Smooth muscle cell (in vitro differentiated cells): ENCODE measurements at regions not wholly inside any gene's neighbourhood (a gene's known extent, or its start where the extent isn't known, plus 50 kb on each side); places are given as distances from the start of the nearest gene placed in this dataset.

Experiments used
- DNase-seq: peaks from one replicate; lab custom pipeline; 2025; ENCODE audit not compliant: unreplicated experiment; lab: John Stamatoyannopoulos, UW
- H2AFZ ChIP-seq: fragments of 200-600 bp; sonication (generic); 2 replicates; pipeline ENCODE4 v1.6.0; 2016; ENCODE audit warnings: antibody characterized with exemption, low read depth, mild to moderate bottlenecking
- H3F3A ChIP-seq: fragments of 200-600 bp; sonication (generic); 2 replicates; pipeline ENCODE4 v1.6.0; 2017; ENCODE audit warnings: antibody characterized with exemption, low read depth
- H3K27ac ChIP-seq: fragments of 200-600 bp; sonication (generic); 2 replicates; pipeline ENCODE4 v1.5.1; 2016; ENCODE audit warnings: low read depth, mild to moderate bottlenecking
- H3K27me3 ChIP-seq: fragments of 200-600 bp; sonication (generic); 2 replicates; pipeline ENCODE4 v1.6.1; 2016; ENCODE audit warnings: low read depth, mild to moderate bottlenecking
- H3K36me3 ChIP-seq: fragments of 200-600 bp; sonication (generic); 2 replicates; pipeline ENCODE4 v1.5.1; 2016; ENCODE audit warnings: low read depth
- H3K4me1 ChIP-seq: fragments of 200-600 bp; sonication (generic); 2 replicates; pipeline ENCODE4 v1.5.1; 2016; ENCODE audit warnings: low read depth
- H3K4me2 ChIP-seq: fragments of 200-600 bp; sonication (generic); 2 replicates; pipeline ENCODE4 v1.6.0; 2016; ENCODE audit warnings: mild to moderate bottlenecking
- H3K4me3 ChIP-seq: fragments of 200-600 bp; sonication (generic); 2 replicates; pipeline ENCODE4 v1.5.1; 2016; ENCODE audit warnings: mild to moderate bottlenecking
- H3K79me2 ChIP-seq: fragments of 200-600 bp; sonication (generic); 2 replicates; pipeline ENCODE4 v1.6.0; 2016; ENCODE audit warnings: low read depth, mild to moderate bottlenecking
- H3K9ac ChIP-seq: fragments of 200-600 bp; sonication (generic); 2 replicates; pipeline ENCODE4 v1.6.0; 2016; ENCODE audit warnings: low read depth
- H3K9me3 ChIP-seq: fragments of 200-600 bp; sonication (generic); replicated peaks from 2 replicates; pipeline ENCODE4 v1.5.1; 2016; ENCODE audit warnings: low read depth
- H4K20me1 ChIP-seq: fragments of 200-600 bp; sonication (generic); 2 replicates; pipeline ENCODE4 v1.6.0; 2016; ENCODE audit warnings: low read depth
- WGBS: methylation state at CpG from one replicate; pipeline ENCODE4 v1.1.7; 2016; ENCODE audit warnings: low lambda C conversion rate; 5-methylcytosine and 5-hydroxymethylcytosine counted together
- TF ChIP-seq, protein P1 (sequence below): fragments of 200-600 bp; sonication (generic); IDR thresholded peaks from 2 replicates; pipeline ENCODE4 v1.5.1; 2017; ENCODE audit warnings: borderline replicate concordance, mild to moderate bottlenecking, antibody characterized with exemption; ENCODE audit not compliant: insufficient read depth, poor library complexity, severe bottlenecking

- H3K36me3 ChIP-seq = no peaks in the 10 kb centered on the region
- H3K4me3 ChIP-seq = no peak overlapping the region
- H3K27me3 ChIP-seq = no peaks in the 10 kb centered on the region
- H3F3A ChIP-seq = no peaks in the 10 kb centered on the region
- H3K4me2 ChIP-seq = no peak overlapping the region
- no peak for DNase-seq
- no peak overlapping the region for H3K9ac ChIP-seq
- TF ChIP-seq, protein P1, sequence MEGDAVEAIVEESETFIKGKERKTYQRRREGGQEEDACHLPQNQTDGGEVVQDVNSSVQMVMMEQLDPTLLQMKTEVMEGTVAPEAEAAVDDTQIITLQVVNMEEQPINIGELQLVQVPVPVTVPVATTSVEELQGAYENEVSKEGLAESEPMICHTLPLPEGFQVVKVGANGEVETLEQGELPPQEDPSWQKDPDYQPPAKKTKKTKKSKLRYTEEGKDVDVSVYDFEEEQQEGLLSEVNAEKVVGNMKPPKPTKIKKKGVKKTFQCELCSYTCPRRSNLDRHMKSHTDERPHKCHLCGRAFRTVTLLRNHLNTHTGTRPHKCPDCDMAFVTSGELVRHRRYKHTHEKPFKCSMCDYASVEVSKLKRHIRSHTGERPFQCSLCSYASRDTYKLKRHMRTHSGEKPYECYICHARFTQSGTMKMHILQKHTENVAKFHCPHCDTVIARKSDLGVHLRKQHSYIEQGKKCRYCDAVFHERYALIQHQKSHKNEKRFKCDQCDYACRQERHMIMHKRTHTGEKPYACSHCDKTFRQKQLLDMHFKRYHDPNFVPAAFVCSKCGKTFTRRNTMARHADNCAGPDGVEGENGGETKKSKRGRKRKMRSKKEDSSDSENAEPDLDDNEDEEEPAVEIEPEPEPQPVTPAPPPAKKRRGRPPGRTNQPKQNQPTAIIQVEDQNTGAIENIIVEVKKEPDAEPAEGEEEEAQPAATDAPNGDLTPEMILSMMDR = no peak
- H3K27ac ChIP-seq = no peak overlapping the region
- H3K79me2 ChIP-seq = no peaks in the 10 kb centered on the region
- no peaks in the 10 kb centered on the region for H3K9me3 ChIP-seq
- 93% methylated on average over 5 of the region's 5 CpGs for WGBS
- H4K20me1 ChIP-seq = no peaks in the 10 kb centered on the region
- H2AFZ ChIP-seq = no peak overlapping the region
- no peaks in the 10 kb centered on the region for H3K4me1 ChIP-seq
Observed at GRCh38 chr12:33672836-33673577, 233.4 kb upstream of the SYT10 start.

DNA sequence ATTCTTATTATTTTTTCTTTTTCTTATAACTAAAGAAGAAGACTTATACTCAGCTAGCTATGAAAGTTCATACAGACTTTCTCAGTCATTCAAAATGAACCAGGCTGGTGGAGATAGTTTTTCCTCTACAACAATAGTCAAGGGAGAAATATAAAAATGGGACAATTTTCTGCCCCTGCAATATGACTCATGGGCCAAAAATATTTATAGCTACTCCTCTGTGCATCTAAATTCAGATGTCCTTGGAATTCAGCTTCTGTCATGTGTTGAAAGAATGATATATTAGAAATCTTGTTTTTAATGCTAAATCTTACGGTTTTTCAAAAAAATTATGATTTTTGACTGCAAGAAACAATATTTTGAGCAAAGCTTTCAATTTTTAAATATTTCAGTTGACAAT is 237.2 kb upstream of the SYT10 start:
- H2AFZ ChIP-seq = no peak overlapping the region
- TF ChIP-seq, protein P1 = no peak
- H3K4me1 ChIP-seq = no peaks in the 10 kb centered on the region
- H3K4me2 ChIP-seq = no peak overlapping the region
- H3F3A ChIP-seq = no peaks in the 10 kb centered on the region
- no peaks in the 10 kb centered on the region for H3K27me3 ChIP-seq
- no peak overlapping the region for H3K27ac ChIP-seq
- H3K4me3 ChIP-seq = no peak overlapping the region
- H3K9me3 ChIP-seq = no peaks in the 10 kb centered on the region
- no peak for DNase-seq
- WGBS = 90% methylated on average over 1 of the region's 1 CpG
- H4K20me1 ChIP-seq = no peaks in the 10 kb centered on the region
- no peaks in the 10 kb centered on the region for H3K79me2 ChIP-seq
- H3K36me3 ChIP-seq = no peaks in the 10 kb centered on the region
- H3K9ac ChIP-seq = no peak overlapping the region

- Histone ChIP-seq H3F3A (no peaks in the 10 kb centered on the region), H3K9me3 (no peaks in the 10 kb centered on the region), H3K36me3 (no peaks in the 10 kb centered on the region), H3K9ac (no peak overlapping the region), H4K20me1 (no peaks in the 10 kb centered on the region), H3K4me3 (no peak overlapping the region), H3K79me2 (no peaks in the 10 kb centered on the region), H3K4me1 (no peaks in the 10 kb centered on the region), H2AFZ (no peak overlapping the region), H3K4me2 (no peak overlapping the region), H3K27ac (no peak overlapping the region), H3K27me3 (no peaks in the 10 kb centered on the region)
- TF ChIP-seq, protein P1 = no peak
- no peak for DNase-seq
- 96% methylated on average over 8 of the region's 8 CpGs for WGBS
Observed at GRCh38 chr12:33678221-33678964, 238.8 kb upstream of the SYT10 start.

DNA sequence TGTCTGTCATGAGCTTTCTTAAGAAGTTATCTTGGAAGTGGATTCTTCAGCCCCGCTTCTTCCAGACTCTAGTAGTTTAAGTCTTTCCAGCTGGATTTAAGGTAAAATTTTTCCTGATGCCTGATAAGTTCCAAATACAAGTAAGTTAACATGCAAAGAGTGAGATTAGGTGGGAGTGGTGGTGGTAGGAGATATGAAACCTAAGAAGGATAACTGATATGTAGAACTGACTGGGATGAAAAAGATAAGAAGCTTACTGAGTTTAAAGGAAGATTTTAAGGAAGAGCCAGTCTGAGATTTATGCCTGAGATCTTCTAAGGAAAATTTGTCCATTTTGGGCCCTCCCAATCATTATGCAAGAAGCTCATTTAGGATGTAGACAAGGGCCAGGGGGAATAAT is 250.9 kb upstream of the SYT10 start:
- Histone ChIP-seq H3K4me3 (no peak overlapping the region), H3F3A (no peaks in the 10 kb centered on the region), H3K27ac (no peak overlapping the region), H3K9ac (no peak overlapping the region), H4K20me1 (no peaks in the 10 kb centered on the region), H3K4me1 (no peaks in the 10 kb centered on the region), H3K9me3 (no peaks in the 10 kb centered on the region), H3K27me3 (no peaks in the 10 kb centered on the region), H3K4me2 (no peak overlapping the region), H3K79me2 (no peaks in the 10 kb centered on the region), H2AFZ (no peak overlapping the region), H3K36me3 (no peaks in the 10 kb centered on the region)
- WGBS = 93% methylated on average over 1 of the region's 1 CpG
- TF ChIP-seq, protein P1 = no peak
- DNase-seq = no peak
